ENCODE measurements at regions not wholly inside any gene's neighbourhood (a gene's known extent, or its start where the extent isn't known, plus 50 kb on each side); places are given as distances from the start of the nearest gene placed in this dataset.
"Not testable (repeated sequence)": the region's sequence is repeated elsewhere in the genome, so short reads cannot be mapped to it uniquely, and the experiment has no call there.

DNA sequence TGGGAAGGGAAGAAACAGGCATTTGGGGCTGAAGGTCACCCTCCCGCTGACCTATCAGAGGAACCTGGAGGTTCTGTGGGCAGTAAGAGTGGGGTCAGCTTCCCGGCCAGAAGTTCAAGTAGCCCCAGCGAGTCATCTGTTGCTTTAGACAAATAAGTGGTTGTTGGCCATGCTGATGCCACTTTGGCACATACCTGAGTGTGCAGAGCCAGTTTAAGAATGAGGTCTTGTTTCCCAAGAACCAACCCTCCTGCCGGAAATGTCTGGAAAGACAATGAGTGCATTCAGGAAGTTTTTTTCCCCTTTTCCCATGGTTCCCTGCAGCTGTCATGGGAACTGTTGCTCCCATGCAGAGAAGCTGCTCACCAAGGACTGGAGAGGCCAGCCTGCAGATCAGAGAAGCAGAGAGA lies 166.7 kb downstream of the ZNF621 start:
- 95% methylated on average over 4 of the region's 4 CpGs for WGBS (ENCODE audit: low lambda C conversion rate, missing lambda C conversion rate)
- H3K27ac ChIP-seq = no peak overlapping the region
- no peak overlapping the region for H3K4me2 ChIP-seq

DNA sequence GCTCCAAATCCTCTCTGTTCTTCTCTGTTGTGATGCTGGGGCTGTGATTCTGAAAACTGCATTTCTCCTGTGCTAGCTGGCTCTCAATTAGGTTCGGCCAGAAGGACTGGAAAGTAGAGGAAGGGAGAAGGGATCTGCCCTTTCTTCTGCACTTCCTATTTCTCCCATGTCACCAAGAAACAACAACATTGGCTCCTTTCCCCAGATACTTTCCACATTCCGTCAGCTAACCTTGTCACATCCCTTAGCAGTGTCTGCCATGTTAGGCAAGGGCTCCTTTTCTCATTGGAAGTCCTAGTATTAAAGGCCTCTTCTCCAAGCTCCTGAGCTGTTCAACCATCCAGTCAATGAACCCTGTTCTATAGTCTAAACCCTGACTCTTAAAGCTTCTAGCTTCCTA lies 171.1 kb downstream of the ZNF621 start:
- H3K4me2 ChIP-seq = no peak overlapping the region
- no peak overlapping the region for H3K4me3 ChIP-seq
- no peaks in the 10 kb centered on the region for H3K79me2 ChIP-seq
- no peaks in the 10 kb centered on the region for H3K27me3 ChIP-seq
- H2AFZ ChIP-seq = no peak overlapping the region
- H3K4me1 ChIP-seq (ENCODE audit: insufficient read depth) = no peaks in the 10 kb centered on the region
- H4K20me1 ChIP-seq (ENCODE audit: insufficient read depth, poor library complexity, severe bottlenecking) = no peaks in the 10 kb centered on the region
- no peak for DNase-seq (ENCODE audit: low spot score)
- TF ChIP-seq EZH2 (IDR thresholded peaks at IDR 0.05; ENCODE audit: borderline replicate concordance) = no peak
- TF ChIP-seq, protein P1, sequence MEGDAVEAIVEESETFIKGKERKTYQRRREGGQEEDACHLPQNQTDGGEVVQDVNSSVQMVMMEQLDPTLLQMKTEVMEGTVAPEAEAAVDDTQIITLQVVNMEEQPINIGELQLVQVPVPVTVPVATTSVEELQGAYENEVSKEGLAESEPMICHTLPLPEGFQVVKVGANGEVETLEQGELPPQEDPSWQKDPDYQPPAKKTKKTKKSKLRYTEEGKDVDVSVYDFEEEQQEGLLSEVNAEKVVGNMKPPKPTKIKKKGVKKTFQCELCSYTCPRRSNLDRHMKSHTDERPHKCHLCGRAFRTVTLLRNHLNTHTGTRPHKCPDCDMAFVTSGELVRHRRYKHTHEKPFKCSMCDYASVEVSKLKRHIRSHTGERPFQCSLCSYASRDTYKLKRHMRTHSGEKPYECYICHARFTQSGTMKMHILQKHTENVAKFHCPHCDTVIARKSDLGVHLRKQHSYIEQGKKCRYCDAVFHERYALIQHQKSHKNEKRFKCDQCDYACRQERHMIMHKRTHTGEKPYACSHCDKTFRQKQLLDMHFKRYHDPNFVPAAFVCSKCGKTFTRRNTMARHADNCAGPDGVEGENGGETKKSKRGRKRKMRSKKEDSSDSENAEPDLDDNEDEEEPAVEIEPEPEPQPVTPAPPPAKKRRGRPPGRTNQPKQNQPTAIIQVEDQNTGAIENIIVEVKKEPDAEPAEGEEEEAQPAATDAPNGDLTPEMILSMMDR (IDR thresholded peaks at IDR 0.05; ENCODE audit: poor library complexity) = no peak
- TF ChIP-seq EZH2phosphoT487 (IDR thresholded peaks at IDR 0.05; ENCODE audit: low read depth, severe bottlenecking, unreplicated experiment) = no peak
- H3K27ac ChIP-seq = no peak overlapping the region
- H3K9me2 ChIP-seq (replicated peaks; ENCODE audit: insufficient read depth) = no peaks in the 10 kb centered on the region
- H3K36me3 ChIP-seq (replicated peaks; ENCODE audit: insufficient read depth, low read depth) = no peaks in the 10 kb centered on the region
- WGBS (ENCODE audit: low lambda C conversion rate, missing lambda C conversion rate) = 88% methylated on average over 2 of the region's 2 CpGs
- no peaks in the 10 kb centered on the region for H3K9me3 ChIP-seq (ENCODE audit: low read depth)

More for the DNA sequence above, 166.7 kb downstream of the ZNF621 start:
- H4K20me1 ChIP-seq (ENCODE audit: insufficient read depth, poor library complexity, severe bottlenecking) = no peaks in the 10 kb centered on the region
- peaks cover 3% of the 10 kb centered on the region for H3K4me1 ChIP-seq (ENCODE audit: insufficient read depth)
- no peaks in the 10 kb centered on the region for H3K36me3 ChIP-seq (replicated peaks; ENCODE audit: insufficient read depth, low read depth)
- H3K4me3 ChIP-seq = no peak overlapping the region
- H2AFZ ChIP-seq = no peak overlapping the region
- H3K9me3 ChIP-seq (ENCODE audit: low read depth) = no peaks in the 10 kb centered on the region
- H3K27me3 ChIP-seq = no peaks in the 10 kb centered on the region
- H3K9me2 ChIP-seq (replicated peaks; ENCODE audit: insufficient read depth) = no peaks in the 10 kb centered on the region
- no peaks in the 10 kb centered on the region for H3K79me2 ChIP-seq
- no peak for DNase-seq (ENCODE audit: low spot score)
- TF ChIP-seq EZH2 (IDR thresholded peaks at IDR 0.05; ENCODE audit: borderline replicate concordance) (no peak), EZH2phosphoT487 (IDR thresholded peaks at IDR 0.05; ENCODE audit: low read depth, severe bottlenecking, unreplicated experiment) (no peak)
- TF ChIP-seq, protein P1 (IDR thresholded peaks at IDR 0.05; ENCODE audit: poor library complexity) = no peak

DNA sequence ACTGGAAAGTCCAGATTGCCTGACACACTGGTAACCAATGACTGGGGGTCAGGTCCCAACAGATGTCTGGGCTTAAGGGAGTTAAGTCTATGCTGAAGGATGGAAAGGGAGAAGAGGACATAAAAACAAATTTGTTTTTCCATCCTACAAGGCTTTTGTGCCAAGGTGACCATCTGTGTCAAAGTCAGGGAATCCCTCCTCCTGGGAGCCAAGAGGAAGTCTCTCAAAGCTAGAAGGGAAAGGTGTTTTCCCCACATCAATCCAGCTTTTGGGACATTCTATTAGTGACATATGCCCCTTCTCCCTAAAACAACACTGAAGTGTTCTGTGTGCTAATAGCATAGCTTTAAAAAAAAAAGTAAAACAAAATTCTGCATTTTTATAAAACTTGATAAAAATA lies 173.9 kb downstream of the ZNF621 start:
- H4K20me1 ChIP-seq (ENCODE audit: insufficient read depth, poor library complexity, severe bottlenecking); H3K9me3 ChIP-seq (ENCODE audit: low read depth); DNase-seq (ENCODE audit: low spot score); H3K4me3 ChIP-seq; H3K4me2 ChIP-seq; H3K36me3 ChIP-seq (replicated peaks; ENCODE audit: insufficient read depth, low read depth); H3K79me2 ChIP-seq; H3K9me2 ChIP-seq (replicated peaks; ENCODE audit: insufficient read depth); H3K27me3 ChIP-seq; H3K4me1 ChIP-seq (ENCODE audit: insufficient read depth); H3K27ac ChIP-seq; H2AFZ ChIP-seq: not testable (repeated sequence)

DNA sequence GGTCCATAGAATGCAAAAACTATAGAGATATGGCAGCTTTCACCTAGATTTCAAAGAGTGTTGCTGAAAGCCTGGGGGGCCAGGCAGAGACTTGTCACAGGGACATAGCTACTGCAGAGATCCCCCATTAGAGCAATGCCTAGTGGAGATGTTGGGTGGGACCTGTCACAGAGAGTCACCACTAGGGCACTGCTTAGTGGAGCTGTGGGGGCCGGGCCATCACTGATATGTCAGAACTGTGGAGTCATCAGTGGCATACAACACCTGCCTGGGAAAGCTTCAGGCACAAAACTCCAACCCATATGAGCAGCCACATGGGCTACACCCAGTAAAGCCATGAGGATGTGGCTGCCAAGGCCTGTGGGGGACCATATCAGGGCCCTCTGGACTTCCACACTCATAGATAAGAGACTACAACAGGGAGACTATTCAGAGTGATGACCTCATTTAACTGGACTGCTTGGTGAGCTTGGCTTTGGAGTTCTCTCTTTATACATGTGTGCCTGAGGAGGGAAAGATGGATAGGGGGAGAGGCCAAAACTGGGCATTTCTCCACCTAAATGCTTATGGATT lies 176.3 kb downstream of the ZNF621 start:
- Histone ChIP-seq H2AFZ (no peak overlapping the region), H3K27ac (no peak overlapping the region), H4K20me1 (ENCODE audit: insufficient read depth, poor library complexity, severe bottlenecking) (no peaks in the 10 kb centered on the region), H3K4me1 (ENCODE audit: insufficient read depth) (no peaks in the 10 kb centered on the region), H3K36me3 (replicated peaks; ENCODE audit: insufficient read depth, low read depth) (no peaks in the 10 kb centered on the region), H3K27me3 (no peaks in the 10 kb centered on the region), H3K9me2 (replicated peaks; ENCODE audit: insufficient read depth) (no peaks in the 10 kb centered on the region), H3K4me3 (no peak overlapping the region), H3K4me2 (no peak overlapping the region), H3K79me2 (no peaks in the 10 kb centered on the region), H3K9me3 (ENCODE audit: low read depth) (no peaks in the 10 kb centered on the region)
- 84% methylated on average over 1 of the region's 1 CpG for WGBS (ENCODE audit: low lambda C conversion rate, missing lambda C conversion rate)
- DNase-seq (ENCODE audit: low spot score) = no peak
- TF ChIP-seq EZH2 (IDR thresholded peaks at IDR 0.05; ENCODE audit: borderline replicate concordance) (no peak), EZH2phosphoT487 (IDR thresholded peaks at IDR 0.05; ENCODE audit: low read depth, severe bottlenecking, unreplicated experiment) (no peak)
- TF ChIP-seq, protein P1 (IDR thresholded peaks at IDR 0.05; ENCODE audit: poor library complexity) = no peak

Data from hepatocyte (in vitro differentiated cells).